H1 (cell line): ENCODE measurements at regions not wholly inside any gene's neighbourhood (a gene's known extent, or its start where the extent isn't known, plus 50 kb on each side); places are given as distances from the start of the nearest gene placed in this dataset.

Experiments used
- CTCF ChIA-PET: fragments of 300-600 bp; sonication (Branson Sonifier 250); formaldehyde crosslinking; loops from one replicate; lab custom pipeline; 2021; ENCODE audit not compliant: partially characterized antibody; lab: Charles Lee
- POLR2A ChIA-PET: fragments of 300-600 bp; sonication (Branson Sonifier 250); formaldehyde crosslinking; loops from one replicate; lab custom pipeline; 2021; ENCODE audit warnings: inconsistent platforms; ENCODE audit not compliant: partially characterized antibody; lab: Charles Lee
- DNase-seq, 2 experiments: peaks; one replicate each; pipeline versions ENCODE4 v3.0.0 to v3.0.0-alpha.2; 2010 to 2022; ENCODE audit warnings: low spot score in 2 of 2, low read depth in 1 of 2, mixed read lengths in 1 of 2
- FAIRE-seq: peaks from 2 replicates; lab custom pipeline; 2011; peaks lifted over from hg19 to GRCh38; lab: Jason Lieb, UNC
- H2AFZ ChIP-seq: 2 replicates; pipeline ENCODE4 v1.8.1; 2012; ENCODE audit warnings: low read length, inconsistent platforms
- H2AK5ac ChIP-seq: 2 replicates; pipeline ENCODE4 v1.6.1; 2013; ENCODE audit warnings: low read depth, low read length
- H2BK120ac ChIP-seq: replicated peaks from 2 replicates; pipeline ENCODE3; 2013; ENCODE audit warnings: low read depth, low read length, inconsistent platforms
- H2BK12ac ChIP-seq: 2 replicates; pipeline ENCODE4 v1.6.1; 2013; ENCODE audit warnings: low read depth, low read length
- H2BK15ac ChIP-seq: 2 replicates; pipeline ENCODE4 v1.6.1; 2013; ENCODE audit warnings: low read length
- H2BK20ac ChIP-seq: 2 replicates; pipeline ENCODE4 v1.6.1; 2013; ENCODE audit warnings: low read length
- H2BK5ac ChIP-seq: 2 replicates; pipeline ENCODE4 v1.6.1; 2013; ENCODE audit warnings: low read depth, low read length
- H3K14ac ChIP-seq: 2 replicates; pipeline ENCODE4 v1.6.1; 2013; ENCODE audit warnings: inconsistent platforms; ENCODE audit not compliant: insufficient read length
- H3K18ac ChIP-seq: 2 replicates; pipeline ENCODE4 v1.6.1; 2013; ENCODE audit warnings: low read length; ENCODE audit errors: extremely low read depth
- H3K23ac ChIP-seq: 2 replicates; pipeline ENCODE4 v1.6.1; 2013; ENCODE audit warnings: inconsistent platforms; ENCODE audit not compliant: insufficient read length
- H3K23me2 ChIP-seq: 2 replicates; pipeline ENCODE4 v1.6.1; 2013; ENCODE audit warnings: low read depth, low read length
- H3K27ac ChIP-seq: 2 replicates; pipeline ENCODE4 v1.6.1; 2011; ENCODE audit warnings: low read depth, low read length, inconsistent platforms
- H3K27me3 ChIP-seq, 4 experiments: replicated peaks in 1 of 4; 1 replicate in 1 of 4; 2 replicates in 3 of 4; pipeline versions ENCODE4 v1.6.1 to v1.8.1; 2011 to 2013; ENCODE audit warnings: low read length in 3 of 4, mild to moderate bottlenecking in 3 of 4, inconsistent platforms in 2 of 4, mixed read lengths in 2 of 4, moderate library complexity in 1 of 4; ENCODE audit not compliant: control insufficient read depth in 3 of 4, insufficient read depth in 3 of 4; ENCODE audit errors: extremely low read depth in 1 of 4
- H3K36me3 ChIP-seq, 4 experiments: 2 replicates each; pipeline versions ENCODE4 v1.6.1 to v1.8.1; 2011 to 2013; ENCODE audit warnings: mild to moderate bottlenecking in 4 of 4, low read length in 3 of 4, moderate library complexity in 2 of 4, control low read depth in 1 of 4, inconsistent platforms in 1 of 4; ENCODE audit not compliant: insufficient read depth in 4 of 4, control insufficient read depth in 2 of 4
- H3K4ac ChIP-seq: replicated peaks from 2 replicates; pipeline ENCODE3; 2013; ENCODE audit warnings: low read length, low read depth, mixed read lengths, inconsistent platforms; ENCODE audit not compliant: insufficient read length
- H3K4me1 ChIP-seq, 4 experiments: replicated peaks in 1 of 4; 1 replicate in 1 of 4; 2 replicates in 3 of 4; pipeline versions ENCODE4 v1.6.1 to v1.8.1; 2011 to 2013; ENCODE audit warnings: low read length in 3 of 4, inconsistent platforms in 2 of 4, mixed read lengths in 1 of 4; ENCODE audit not compliant: insufficient read depth in 4 of 4, control insufficient read depth in 3 of 4
- H3K4me2 ChIP-seq, 2 experiments: 2 replicates each; pipeline versions ENCODE4 v1.6.1 to v1.8.1; 2011 to 2013; ENCODE audit warnings: low read depth in 2 of 2, low read length in 2 of 2, control low read depth in 1 of 2, inconsistent platforms in 1 of 2, mild to moderate bottlenecking in 1 of 2; ENCODE audit not compliant: insufficient read depth in 1 of 2
- H3K4me3 ChIP-seq, 4 experiments: fragments of 200-600, 300-600 bp in 1 of 4; sonication (generic), shearing (Covaris generic), sonication (Bioruptor Twin) in 1 of 4; 2 replicates each; pipeline versions ENCODE4 v1.5.1 to v1.8.1; 2011 to 2016; ENCODE audit warnings: low read length in 4 of 4, low read depth in 3 of 4, control low read depth in 2 of 4, inconsistent platforms in 2 of 4, mild to moderate bottlenecking in 2 of 4, mixed read lengths in 1 of 4, moderate library complexity in 1 of 4; ENCODE audit not compliant: insufficient read depth in 2 of 4; ENCODE audit errors: extremely low read depth in 1 of 4
- H3K56ac ChIP-seq: replicated peaks from 2 replicates; pipeline ENCODE3; 2013; ENCODE audit warnings: low read depth, mild to moderate bottlenecking, mixed read lengths, low read length, inconsistent platforms; ENCODE audit not compliant: insufficient read length
- H3K79me1 ChIP-seq: 2 replicates; pipeline ENCODE4 v1.6.1; 2013; ENCODE audit warnings: low read depth, low read length, control low read depth
- H3K79me2 ChIP-seq, 2 experiments: 2 replicates each; pipeline versions ENCODE4 v1.6.1 to v1.8.1; 2012 to 2013; ENCODE audit warnings: low read length in 2 of 2, mild to moderate bottlenecking in 2 of 2, inconsistent platforms in 1 of 2; ENCODE audit not compliant: insufficient read depth in 2 of 2, control insufficient read depth in 1 of 2
- H3K9ac ChIP-seq, 4 experiments: replicated peaks in 1 of 4; 1 replicate in 1 of 4; 2 replicates in 3 of 4; pipeline versions ENCODE4 v1.6.1 to v1.8.1; 2011 to 2013; ENCODE audit warnings: low read depth in 3 of 4, low read length in 3 of 4, control low read depth in 2 of 4, mild to moderate bottlenecking in 2 of 4, moderate library complexity in 2 of 4, inconsistent platforms in 1 of 4; ENCODE audit errors: extremely low read depth in 1 of 4
- H3K9me3 ChIP-seq, 2 experiments: 2 replicates each; pipeline versions ENCODE4 v1.6.1 to v1.8.1; 2012 to 2013; ENCODE audit warnings: mild to moderate bottlenecking in 2 of 2, moderate library complexity in 2 of 2, control low read depth in 1 of 2, inconsistent platforms in 1 of 2, low read depth in 1 of 2, low read length in 1 of 2, mixed read lengths in 1 of 2; ENCODE audit not compliant: insufficient read depth in 2 of 2
- H4K20me1 ChIP-seq, 2 experiments: replicated peaks in 1 of 2; 2 replicates each; pipeline versions ENCODE3 to v1.8.1; 2011 to 2013; ENCODE audit warnings: inconsistent platforms in 2 of 2, low read length in 2 of 2, mild to moderate bottlenecking in 1 of 2; ENCODE audit not compliant: insufficient read depth in 2 of 2, control insufficient read depth in 1 of 2
- H4K5ac ChIP-seq: 2 replicates; pipeline ENCODE4 v1.6.1; 2013; ENCODE audit warnings: low read length, low read depth, mixed read lengths, inconsistent platforms; ENCODE audit not compliant: insufficient read length
- H4K8ac ChIP-seq: 2 replicates; pipeline ENCODE4 v1.8.0; 2013; ENCODE audit warnings: mild to moderate bottlenecking, moderate library complexity, low read length, inconsistent platforms; ENCODE audit not compliant: insufficient read depth; ENCODE audit errors: extremely low read depth
- H4K91ac ChIP-seq: replicated peaks from 2 replicates; pipeline ENCODE3; 2013; ENCODE audit warnings: low read length, mixed read lengths, inconsistent platforms; ENCODE audit not compliant: insufficient read length
- ATF2 ChIP-seq: IDR thresholded peaks from 2 replicates; pipeline ENCODE4 v1.6.1; 2012; ENCODE audit warnings: low read length, inconsistent platforms
- BCL11A ChIP-seq, 2 experiments: IDR thresholded peaks; one replicate each; pipeline ENCODE4 v1.6.1; 2011; ENCODE audit warnings: low read depth in 2 of 2, low read length in 2 of 2, mild to moderate bottlenecking in 2 of 2
- CBX5 ChIP-seq: fragments of 300-800, 300-1000 bp; sonication (generic); IDR thresholded peaks from 2 replicates; pipeline ENCODE4 v1.7.1; 2016; ENCODE audit warnings: antibody characterized with exemption, low read length, low read depth
- GTF2F1 ChIP-seq: IDR thresholded peaks from 2 replicates; pipeline ENCODE4 v1.6.1; 2012; ENCODE audit warnings: low read depth, low read length, improper control_type of control experiment, borderline replicate concordance
- PHF8 ChIP-seq: fragments of 200-600 bp; sonication (generic); conservative IDR thresholded peaks from 2 replicates; pipeline ENCODE4 v1.7.1; 2012; ENCODE audit warnings: low read depth, mild to moderate bottlenecking, inconsistent platforms, low read length, moderate library complexity
- POLR2AphosphoS5 ChIP-seq: IDR thresholded peaks from 2 replicates; pipeline ENCODE4 v1.6.1; 2011; ENCODE audit warnings: low read depth, low read length
- RNF2 ChIP-seq: fragments of 200-900, 300-1000 bp; sonication (generic); IDR thresholded peaks from 2 replicates; pipeline ENCODE4 v1.7.1; 2016; ENCODE audit warnings: borderline replicate concordance, low read depth, mild to moderate bottlenecking, antibody characterized with exemption, low read length; ENCODE audit not compliant: poor library complexity, severe bottlenecking; ENCODE audit errors: missing control alignments
- WGBS, 2 experiments: shearing (Covaris generic) in 1 of 2; methylation state at CpG; one replicate each; pipeline versions ENCODE4 v1.1.6 to v1.1.7; 2013 to 2015; ENCODE audit warnings: low lambda C conversion rate in 2 of 2, mixed read lengths in 2 of 2, inconsistent platforms in 1 of 2, low coverage in 1 of 2, missing lambda C conversion rate in 1 of 2; ENCODE audit not compliant: insufficient replicate concordance in 2 of 2, insufficient coverage in 1 of 2, insufficient read length in 1 of 2; ENCODE audit errors: extremely low coverage in 1 of 2, missing lambda C conversion rate in 1 of 2; 5-methylcytosine and 5-hydroxymethylcytosine counted together

- Histone ChIP-seq H3K18ac (no peak overlapping the region), H3K79me1 (no peaks in the 10 kb centered on the region), H2BK12ac (no peak overlapping the region), H2BK20ac (no peak overlapping the region), H3K36me3 (no peaks in the 10 kb centered on the region), H3K14ac (no peak overlapping the region), H3K9ac (no peak overlapping the region), H2BK5ac (no peak overlapping the region), H3K4me2 (no peak overlapping the region), H2BK15ac (no peak overlapping the region), H3K4me3 (no peak overlapping the region), H3K27me3 (no peaks in the 10 kb centered on the region), H2AFZ (no peak overlapping the region), H4K5ac (no peak overlapping the region), H3K4ac (no peak overlapping the region), H2AK5ac (no peak overlapping the region), H4K91ac (no peak overlapping the region), H3K9me3 (no peaks in the 10 kb centered on the region), H4K8ac (no peak overlapping the region), H3K79me2 (no peaks in the 10 kb centered on the region), H3K23ac (no peak overlapping the region), H3K27ac (no peak overlapping the region), H3K4me1 (no peaks in the 10 kb centered on the region), H3K23me2 (no peaks in the 10 kb centered on the region), H3K56ac (no peak overlapping the region), H4K20me1 (no peaks in the 10 kb centered on the region), H2BK120ac (no peak overlapping the region)
- TF ChIP-seq PHF8 (no peak), POLR2AphosphoS5 (no peak), CBX5 (no peak), GTF2F1 (no peak), BCL11A (IDR thresholded peaks at IDR 0.05; ENCODE audit: low read depth in 2 of 2, low read length in 2 of 2) (no peak), ATF2 (no peak), RNF2 (no peak)
- no peak for DNase-seq
- no peak for FAIRE-seq
- CTCF ChIA-PET: interaction anchor here (1.0 to 1.3 kb wide), 2 partner anchors 15 to 469 kb away, joined by 3 to 4 read pairs; no protein-coding TSS in a partner anchor
- 86% methylated on average over 2 of the region's 2 CpGs; no CpG with 5 or more reads in 1 of the 2 experiments for WGBS, 2 experiments
- POLR2A ChIA-PET: no interaction called here
These were observed 224.6 kb upstream of the STXBP6 start for GRCh38 chr14:25274529-25274928.
